Lower leg skin (tissue), 3 donors: ENCODE measurements at regions not wholly inside any gene's neighbourhood (a gene's known extent, or its start where the extent isn't known, plus 50 kb on each side); places are given as distances from the start of the nearest gene placed in this dataset.

Experiments
- POLR2A ChIP-seq, 2 donors: fragments of 450-650 bp; IDR thresholded peaks; one replicate each; pipeline ENCODE4 v1.6.1; 2016 to 2017; ENCODE audit warnings: antibody characterized with exemption in 2 of 2, mild to moderate bottlenecking in 1 of 2, moderate library complexity in 1 of 2
- TF ChIP-seq, protein P1 (sequence below), 3 donors: fragments of 450-650 bp; IDR thresholded peaks; one replicate each; pipeline ENCODE4 v1.5.1; 2016; ENCODE audit warnings: antibody characterized with exemption in 3 of 3, mild to moderate bottlenecking in 3 of 3, moderate library complexity in 2 of 3

- no peak for TF ChIP-seq POLR2A (IDR thresholded peaks at IDR 0.05)
- TF ChIP-seq, protein P1, sequence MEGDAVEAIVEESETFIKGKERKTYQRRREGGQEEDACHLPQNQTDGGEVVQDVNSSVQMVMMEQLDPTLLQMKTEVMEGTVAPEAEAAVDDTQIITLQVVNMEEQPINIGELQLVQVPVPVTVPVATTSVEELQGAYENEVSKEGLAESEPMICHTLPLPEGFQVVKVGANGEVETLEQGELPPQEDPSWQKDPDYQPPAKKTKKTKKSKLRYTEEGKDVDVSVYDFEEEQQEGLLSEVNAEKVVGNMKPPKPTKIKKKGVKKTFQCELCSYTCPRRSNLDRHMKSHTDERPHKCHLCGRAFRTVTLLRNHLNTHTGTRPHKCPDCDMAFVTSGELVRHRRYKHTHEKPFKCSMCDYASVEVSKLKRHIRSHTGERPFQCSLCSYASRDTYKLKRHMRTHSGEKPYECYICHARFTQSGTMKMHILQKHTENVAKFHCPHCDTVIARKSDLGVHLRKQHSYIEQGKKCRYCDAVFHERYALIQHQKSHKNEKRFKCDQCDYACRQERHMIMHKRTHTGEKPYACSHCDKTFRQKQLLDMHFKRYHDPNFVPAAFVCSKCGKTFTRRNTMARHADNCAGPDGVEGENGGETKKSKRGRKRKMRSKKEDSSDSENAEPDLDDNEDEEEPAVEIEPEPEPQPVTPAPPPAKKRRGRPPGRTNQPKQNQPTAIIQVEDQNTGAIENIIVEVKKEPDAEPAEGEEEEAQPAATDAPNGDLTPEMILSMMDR (IDR thresholded peaks at IDR 0.05): no peak
Observed at GRCh38 chr2:239831861-239832489, 193.2 kb downstream of the NDUFA10 start.
